NOMO-1 treated with dmso at 0.1 percent for 144 hours (cell line): ENCODE measurements at regions not wholly inside any gene's neighbourhood (a gene's known extent, or its start where the extent isn't known, plus 50 kb on each side); places are given as distances from the start of the nearest gene placed in this dataset.
"Not testable (repeated sequence)": the region's sequence is repeated elsewhere in the genome, so short reads cannot be mapped to it uniquely, and the experiment has no call there.

Source experiments
- DNase-seq: peaks from one replicate; lab custom pipeline; 2025; ENCODE audit not compliant: unreplicated experiment; lab: John Stamatoyannopoulos, UW

DNA sequence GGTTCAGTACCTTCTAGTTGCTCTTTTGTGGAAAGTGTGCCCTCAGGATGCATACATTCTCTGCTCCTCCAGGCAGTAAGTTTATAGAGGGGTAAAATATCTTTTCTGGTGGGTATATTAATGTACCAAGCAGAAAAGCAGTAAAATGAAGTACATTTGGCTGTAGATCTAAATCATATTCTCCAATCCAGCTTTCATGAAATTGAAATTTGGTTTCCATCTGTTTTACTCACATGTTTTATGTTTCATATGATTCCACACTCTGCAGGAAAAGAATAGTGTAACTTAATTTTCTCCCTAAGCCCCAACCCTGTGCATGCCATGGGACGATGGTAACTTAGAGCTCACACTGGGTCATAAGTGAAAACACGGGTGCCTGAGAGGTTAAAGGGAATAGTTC, 172.3 kb downstream of the AKAIN1 start:
- no peak for DNase-seq

DNA sequence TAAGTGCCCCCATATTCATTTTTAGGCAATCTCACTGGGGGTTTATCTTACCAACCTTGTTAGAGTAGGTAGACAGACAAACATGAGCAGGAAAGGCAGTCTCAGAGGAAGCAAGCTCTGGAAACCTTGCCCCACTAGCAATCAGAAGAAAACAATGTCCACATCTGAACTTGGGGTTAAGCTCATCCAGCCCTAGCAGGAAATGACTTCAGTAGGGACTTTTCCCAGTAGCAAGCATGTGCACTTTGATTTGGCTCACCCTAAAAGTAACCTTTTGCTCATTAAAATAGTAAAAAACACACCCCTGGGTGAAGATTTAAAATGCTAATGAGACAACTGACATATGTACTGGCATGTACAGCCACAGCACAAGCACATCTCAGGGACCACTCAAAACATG, 175.5 kb downstream of the AKAIN1 start:
- no peak for DNase-seq

DNA sequence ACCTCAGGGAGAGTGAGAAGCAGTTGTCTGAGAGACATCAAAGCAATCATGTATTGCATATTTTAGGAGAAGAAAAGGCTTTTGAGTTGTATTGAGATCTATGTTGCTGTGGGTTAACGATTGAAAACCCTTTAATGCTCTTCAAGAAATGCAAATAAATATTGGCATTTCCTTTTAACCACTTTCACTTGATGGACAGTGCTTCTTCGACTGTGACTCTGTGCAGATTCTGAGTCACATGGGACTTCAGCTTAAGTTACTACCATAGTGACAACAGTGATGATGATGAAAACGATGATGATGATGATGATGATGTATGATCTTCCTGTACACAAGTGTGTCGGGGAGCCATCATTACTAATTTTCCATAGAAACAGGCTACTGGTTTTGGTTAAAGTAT, 181.8 kb downstream of the AKAIN1 start:
- no peak for DNase-seq

DNA sequence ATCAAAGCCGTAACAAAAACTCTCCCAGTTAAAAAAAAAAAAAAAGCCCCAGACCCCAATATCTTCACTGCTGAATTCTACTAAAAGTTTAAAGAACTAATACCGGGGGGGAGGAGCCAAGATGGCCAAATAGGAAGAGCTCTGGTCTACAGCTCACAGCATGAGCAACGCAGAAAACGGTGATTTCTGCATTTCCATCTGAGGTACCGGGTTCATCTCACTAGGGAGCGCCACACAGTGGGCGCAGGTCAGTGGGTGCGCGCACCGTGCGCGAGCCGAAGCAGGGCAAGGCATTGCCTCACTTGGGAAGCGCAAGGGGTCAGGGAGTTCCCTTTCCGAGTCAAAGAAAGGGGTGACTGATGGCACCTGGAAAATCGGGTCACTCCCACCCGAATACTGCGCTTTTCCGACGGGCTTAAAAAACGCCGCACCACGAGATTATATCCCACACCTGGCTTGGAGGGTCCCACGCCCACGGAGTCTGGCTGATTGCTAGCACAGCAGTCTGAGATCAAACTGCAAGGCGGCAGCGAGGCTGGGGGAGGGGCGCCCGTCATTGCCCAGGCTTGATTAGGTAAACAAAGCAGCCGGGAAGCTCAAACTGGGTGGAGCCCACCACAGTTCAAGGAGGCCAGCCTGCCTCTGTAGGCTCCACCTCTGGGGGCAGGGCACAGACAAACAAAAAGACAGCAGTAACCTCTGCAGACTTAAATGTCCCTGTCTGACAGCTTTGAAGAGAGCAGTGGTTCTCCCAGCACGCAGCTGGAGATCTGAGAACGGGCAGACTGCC, 192.8 kb downstream of the AKAIN1 start:
- DNase-seq: not testable (repeated sequence)

DNA sequence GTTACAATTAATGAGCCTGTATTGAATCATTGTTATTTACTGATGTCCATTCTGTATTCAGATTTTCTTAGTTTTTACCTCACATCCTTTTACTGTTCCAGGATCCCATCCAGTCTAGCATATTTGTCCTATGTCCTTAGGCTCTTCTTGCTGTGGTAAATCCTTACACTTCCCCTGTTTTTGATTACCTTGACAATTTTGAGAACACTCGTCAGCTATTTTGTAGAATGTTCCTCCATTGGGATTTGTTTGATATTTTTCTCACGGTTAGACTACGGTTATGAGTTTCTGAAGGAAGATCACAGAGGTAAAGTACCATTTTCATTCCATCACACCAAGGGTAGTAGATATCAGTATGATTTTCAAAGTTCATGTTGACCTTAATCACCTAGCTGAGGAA, 202.3 kb downstream of the AKAIN1 start:
- DNase-seq: no peak

DNA sequence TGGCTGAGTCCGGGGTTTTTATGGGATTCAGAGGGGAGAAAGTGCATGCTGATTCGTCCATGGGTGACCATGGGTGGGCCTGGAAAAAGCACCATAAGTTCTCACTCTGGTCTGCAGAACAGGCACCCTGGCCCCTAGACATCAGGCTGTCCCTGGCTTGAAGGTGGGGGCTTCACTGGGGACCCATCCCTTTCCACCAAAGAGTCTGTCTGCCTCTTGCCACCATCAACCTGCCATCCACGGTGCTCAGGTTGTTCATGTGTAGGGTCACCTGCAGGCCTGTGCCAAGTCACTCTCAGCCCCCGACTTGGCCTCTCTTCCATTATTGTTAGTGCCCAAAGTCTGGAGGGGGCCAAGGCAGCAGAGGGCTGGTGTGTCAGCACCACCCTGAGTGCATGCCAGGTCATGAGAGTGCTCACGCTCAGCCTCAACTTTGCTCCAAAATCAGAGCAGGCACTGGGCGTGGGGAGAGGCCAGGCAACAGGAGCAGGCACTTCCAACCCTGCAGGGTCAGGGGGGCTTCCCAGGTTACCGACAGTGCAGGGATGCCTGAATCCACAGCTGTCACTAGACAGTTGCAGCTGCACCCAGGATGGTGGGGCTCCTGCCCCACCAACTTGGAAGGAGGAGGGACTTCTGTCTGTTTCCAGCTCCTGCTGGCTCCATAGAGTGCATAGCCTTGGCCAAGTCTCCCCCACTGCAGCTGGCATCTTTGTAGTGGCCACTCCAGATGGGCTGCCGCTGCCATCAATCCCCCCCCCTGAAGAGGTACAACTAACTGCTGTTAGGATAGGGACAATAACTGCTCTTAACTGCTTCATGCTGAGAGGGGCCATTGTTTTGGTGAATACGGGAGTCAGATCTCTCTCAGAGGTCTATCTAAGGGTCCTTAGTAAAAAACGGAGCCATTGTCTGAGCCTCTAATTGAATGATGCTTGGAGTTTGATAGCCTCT, 209.3 kb downstream of the AKAIN1 start:
- no peak for DNase-seq

DNA sequence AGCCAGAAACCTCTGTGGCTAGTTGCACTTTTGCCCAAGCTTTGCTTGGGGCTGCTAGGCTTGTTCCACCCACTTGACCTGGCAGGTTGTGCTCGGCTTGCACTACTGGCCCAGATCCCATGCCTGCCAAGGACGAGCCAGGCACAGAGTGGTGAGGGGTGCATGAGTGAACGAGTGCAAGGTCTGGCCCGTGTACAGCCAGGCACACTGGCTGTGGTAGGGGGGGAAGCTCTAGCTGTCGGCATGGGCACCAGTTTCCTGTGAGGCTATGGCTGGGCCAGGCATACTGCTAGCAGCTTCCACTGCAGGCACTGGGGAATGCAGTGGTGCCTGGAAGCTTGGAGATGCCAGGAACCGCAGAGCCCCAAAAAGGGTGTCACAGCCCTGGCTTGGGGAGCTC, 210.4 kb downstream of the AKAIN1 start:
- no peak for DNase-seq

DNA sequence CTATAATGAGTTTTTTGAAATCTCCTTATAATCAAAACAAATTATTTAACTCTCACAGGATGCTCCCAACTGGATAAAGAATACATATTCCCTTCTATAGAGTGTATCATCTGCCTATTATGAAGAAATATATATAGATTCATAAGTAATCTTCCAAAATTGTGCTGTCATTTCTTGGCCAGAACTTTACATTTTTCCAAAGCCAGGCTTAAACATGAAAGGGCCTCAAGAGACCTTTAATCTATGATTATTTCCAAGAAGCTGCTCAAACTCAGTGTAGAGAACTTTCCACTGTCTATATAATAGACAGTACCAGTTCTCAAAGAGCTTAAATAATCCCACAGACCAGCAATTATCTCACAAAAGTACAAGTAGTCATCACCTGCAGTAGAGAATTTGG, 211.0 kb downstream of the AKAIN1 start:
- no peak for DNase-seq

DNA sequence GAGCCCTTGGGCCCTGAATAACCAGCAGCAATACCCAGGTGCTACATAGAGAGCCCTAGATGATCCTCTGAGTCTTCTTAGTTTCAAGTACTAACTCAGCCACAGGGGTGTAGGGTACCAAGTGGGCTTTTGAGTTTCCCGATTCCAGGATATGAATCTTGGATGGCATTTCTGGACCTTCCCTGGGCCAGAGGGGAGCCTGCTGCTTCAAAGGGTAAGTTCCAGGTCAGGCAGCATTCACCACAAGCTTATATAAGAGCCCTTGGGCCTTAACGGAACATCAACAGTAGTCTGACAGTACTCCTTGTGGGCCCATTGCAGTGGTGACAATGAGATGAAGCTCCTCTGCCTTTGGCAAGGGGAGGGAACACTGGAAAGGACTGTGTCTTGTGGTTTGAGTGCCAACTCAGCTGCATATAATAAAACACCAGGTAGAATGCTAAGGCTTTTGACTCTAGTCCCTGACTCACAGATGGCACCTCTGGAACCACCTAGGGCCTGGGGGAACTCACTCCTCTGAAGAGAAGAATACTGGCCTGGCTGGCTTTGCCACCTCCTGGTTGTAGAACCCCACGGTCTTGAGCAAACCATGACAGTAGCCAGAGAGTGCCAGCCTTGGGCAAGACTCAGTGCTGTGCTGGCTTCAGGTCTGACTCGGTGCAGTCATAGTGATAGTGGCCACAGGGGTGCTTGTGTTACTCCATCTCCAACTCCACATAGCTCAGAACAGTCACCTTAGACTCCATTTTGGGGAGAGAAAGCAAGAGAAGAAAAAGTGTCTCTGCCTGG, 235.7 kb downstream of the AKAIN1 start:
- no peak for DNase-seq

DNA sequence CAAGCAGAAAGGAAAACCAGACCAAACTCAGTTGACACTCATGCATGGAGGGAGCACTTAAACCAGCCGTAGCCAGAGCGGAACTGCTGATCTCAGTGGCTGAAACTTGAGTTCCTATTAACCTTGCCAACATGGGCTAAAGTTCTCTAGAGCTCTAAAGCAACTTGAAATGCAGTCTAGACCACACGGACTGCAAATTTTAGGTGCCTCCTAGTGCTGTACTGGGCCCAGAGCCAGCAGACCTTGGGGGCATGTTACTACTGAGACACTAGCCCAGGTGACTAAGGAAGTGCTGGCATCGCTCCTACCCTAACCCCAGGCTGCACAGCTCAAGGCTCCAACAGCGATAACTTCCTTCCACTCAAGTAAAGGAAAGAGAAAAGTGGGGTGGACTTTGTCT, 236.5 kb downstream of the AKAIN1 start:
- DNase-seq: no peak

DNA sequence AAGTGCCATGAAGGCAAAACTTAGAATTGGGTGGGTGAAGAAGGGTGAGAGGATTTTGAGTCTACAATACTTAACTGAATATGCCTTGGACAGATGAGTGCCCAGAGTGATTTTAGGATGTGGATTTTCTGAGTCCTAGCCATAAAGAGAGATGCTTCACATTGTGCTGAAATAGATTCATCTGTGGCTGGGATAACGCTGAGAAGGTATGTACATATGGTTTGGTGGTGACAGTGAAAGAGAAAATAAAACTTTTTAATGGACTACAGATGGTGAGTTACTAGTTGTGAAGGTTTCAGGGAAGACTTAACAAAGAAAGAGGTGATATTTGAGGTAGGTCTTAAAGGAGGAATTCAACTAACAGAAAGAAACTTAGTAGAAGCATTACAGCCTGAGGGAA, 265.8 kb downstream of the AKAIN1 start:
- DNase-seq: no peak

DNA sequence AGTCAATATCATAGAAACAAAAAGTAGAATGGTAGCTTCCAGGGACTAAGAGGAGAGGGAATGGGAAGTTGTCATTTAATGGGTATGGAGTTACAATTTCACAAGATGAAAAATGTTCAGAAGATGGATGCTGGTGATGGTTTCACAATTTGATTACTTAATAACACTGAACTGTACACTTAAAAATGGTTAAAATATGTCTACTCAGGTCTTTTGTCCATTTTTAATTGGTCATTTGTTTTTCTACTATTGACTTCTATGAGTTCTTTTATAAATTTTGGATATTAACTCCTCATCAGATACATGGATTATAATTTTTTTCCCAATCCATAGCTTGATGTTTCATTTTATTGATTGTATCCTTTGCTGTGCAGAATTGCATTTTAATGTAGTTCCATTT, 275.5 kb downstream of the AKAIN1 start:
- DNase-seq: no peak

DNA sequence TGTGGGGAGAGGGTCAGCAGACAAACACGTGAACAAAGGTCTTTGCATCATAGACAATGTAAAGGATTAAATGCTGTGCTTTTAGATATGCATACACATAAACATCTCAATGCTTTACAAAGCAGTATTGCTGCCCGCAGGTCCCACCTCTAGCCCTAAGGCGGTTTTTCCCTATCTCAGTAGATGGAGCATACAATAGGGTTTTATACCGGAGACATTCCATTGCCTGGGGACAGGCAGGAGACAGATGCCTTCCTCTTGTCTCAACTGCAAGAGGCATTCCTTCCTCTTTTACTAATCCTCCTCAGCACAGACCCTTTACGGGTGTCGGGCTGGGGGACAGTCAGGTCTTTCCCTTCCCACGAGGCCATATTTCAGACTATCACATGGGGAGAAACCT, 279.5 kb downstream of the AKAIN1 start:
- not testable (repeated sequence) for DNase-seq

DNA sequence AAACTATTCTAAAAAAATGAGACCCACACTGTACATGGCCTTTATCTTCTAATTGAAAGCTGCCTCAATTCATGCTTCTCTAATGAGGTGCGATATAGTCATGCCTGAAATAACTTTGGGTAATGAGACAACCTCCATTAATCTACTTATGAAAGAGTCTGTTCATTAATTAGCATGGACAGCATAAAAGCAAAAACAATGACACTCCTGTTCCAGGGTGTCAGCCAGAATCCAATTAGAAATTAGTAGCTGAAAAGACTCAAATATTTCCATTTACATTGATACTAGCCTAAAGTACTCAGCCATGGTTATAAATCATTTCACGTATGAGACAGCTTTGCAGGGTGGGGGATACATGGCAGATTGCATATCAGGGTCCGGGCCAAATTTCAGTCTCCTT, 288.7 kb downstream of the AKAIN1 start:
- DNase-seq: no peak

DNA sequence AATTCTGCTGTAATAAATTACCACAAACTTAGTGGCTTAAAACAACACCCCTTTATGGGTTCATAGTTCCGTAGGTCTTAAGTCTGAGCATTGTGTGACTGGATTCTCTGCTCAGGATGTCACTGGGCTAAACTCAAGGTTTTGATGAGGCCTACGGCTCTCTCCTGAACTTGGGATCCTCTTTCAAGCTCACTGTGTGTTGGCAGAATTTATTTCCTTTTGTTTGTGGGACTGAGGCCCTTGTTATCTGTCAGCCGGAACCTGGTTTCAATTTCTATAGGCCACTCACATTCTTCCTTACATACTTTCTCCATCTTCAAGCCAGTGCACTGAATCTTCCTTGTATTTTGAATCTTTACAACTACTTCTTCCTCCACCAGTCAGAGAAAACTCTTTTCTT, 290.2 kb downstream of the AKAIN1 start:
- DNase-seq: no peak

DNA sequence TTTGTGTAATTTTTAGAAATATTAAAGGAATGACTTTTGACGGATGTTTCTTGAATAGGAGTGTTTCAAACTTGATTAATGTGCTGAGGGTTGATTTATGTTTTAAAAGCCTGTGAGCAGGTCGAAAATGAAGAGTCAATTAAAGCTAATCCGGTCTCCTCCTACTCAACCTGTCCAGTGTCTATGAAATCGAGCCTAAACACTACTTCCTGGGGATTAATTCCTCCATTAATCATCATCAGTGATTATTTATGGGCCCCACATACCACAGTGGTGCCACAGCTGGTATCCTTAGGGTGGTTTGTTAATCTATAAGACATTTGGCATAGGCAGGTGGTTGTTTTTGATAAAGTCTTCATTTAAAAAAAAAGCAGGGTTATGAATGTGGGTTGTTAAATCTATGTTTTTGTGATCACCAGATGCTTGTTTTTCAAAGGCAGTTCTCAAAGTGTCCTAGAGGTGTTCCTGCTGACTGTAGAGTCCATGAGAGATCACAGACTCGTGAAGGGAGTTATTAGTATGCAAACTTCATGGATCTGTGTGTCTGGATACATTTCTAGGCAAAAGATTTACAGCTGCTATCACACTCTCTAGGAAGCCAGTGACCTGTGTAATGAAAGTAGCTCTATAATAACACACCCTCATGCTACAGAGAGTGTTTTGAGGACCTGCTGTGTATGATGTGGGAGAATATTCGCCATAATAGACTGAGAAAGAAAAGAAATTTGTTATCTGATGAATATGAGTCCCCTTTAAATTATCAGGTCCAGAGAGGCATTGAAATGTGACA, 308.6 kb downstream of the AKAIN1 start:
- DNase-seq: no peak

DNA sequence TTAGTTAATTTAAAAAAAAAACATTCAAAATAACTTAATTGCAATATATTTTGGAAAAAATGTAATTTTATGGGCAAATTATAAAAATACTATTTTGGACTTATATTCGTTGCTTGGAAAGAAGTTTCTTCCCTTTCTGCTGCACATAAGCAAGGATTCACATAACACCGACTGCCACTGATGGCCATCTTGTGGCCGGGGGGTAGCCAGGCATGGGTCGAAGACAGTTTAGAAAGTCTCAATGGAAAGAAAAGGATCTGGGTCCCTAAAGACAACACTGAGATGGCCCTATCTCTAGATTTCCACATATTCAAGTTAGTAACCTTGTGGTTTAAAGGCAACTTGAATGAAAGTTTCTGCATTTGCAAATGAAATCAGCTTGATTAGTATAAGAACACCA, 318.6 kb downstream of the AKAIN1 start:
- no peak for DNase-seq

DNA sequence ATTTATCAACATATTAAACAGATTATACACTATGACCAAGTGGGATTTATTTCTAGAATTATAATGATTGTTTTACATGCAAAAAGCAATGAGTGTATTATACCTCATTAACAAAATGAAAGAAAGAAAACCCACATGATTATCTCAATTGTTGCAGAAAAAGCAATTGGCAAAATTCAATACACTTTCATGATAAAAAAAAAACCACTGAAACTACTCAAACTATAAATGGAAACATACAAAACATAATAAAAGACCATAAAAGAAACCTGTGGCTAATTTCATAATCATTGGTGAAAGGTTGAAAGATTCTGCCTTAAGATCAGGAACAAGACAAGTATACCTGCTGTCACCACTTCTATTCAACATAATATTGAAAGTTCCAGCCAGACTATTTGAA, 325.9 kb downstream of the AKAIN1 start:
- DNase-seq: no peak

DNA sequence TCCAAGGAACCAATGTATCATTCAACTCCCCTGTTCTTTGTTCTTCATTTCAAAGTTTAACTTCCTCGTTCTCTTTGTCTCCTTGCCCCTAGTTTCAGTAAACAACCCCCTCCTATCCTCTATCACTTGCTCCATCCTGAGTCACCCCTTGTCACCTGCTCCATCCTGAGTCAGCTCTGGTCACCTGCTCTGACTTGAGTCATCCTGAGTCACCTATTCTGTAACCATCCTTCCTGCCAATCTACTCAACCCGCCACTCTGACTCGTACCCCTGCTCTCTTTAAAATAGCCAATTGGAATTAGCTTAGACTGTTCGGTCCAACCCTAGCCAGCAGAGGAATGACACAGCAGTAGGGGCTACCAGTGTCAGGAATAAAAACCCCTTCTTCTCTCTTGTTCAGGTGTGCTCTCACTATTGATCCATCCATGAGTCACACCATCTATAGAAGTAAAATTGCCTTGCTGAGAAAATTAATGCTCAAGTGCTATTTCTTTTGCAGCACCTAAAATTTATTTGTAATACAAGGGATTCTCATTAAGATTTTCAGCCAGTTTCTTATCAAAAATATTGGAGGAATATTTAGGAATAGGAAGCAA, 326.8 kb downstream of the AKAIN1 start:
- DNase-seq: no peak

DNA sequence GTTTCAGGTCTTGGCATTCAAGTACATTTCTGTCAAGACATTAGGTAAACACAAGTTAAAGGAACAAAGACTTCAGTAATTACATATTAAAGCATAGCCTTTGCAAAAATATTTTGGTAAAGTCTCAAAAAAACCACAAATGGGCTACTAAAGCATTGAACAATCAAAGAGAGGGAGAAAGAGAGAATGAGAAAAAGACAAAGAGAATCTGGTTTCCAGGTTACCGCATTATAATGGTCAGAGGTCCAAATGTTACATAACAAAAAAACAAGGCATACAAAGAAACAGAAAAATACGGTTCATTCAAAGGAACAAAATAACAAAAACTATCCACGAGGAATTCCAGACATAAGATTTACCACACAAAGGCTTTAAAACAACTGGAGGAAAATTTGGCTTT, 327.9 kb downstream of the AKAIN1 start:
- no peak for DNase-seq
